ENCODE measurements at regions not wholly inside any gene's neighbourhood (a gene's known extent, or its start where the extent isn't known, plus 50 kb on each side); places are given as distances from the start of the nearest gene placed in this dataset.

- TF ChIP-seq PATZ1 (CRISPR knock-in tag; IDR thresholded peaks at IDR 0.05; ENCODE audit: borderline replicate concordance), result no peak
- no peak for TF ChIP-seq SNAI2 (CRISPR knock-in tag; IDR thresholded peaks at IDR 0.05)
- TF ChIP-seq TCF4 (CRISPR knock-in tag; IDR thresholded peaks at IDR 0.05; ENCODE audit: borderline replicate concordance), result no peak
- TF ChIP-seq ARNTL (CRISPR knock-in tag; IDR thresholded peaks at IDR 0.05; ENCODE audit: borderline replicate concordance, low read depth), result no peak
- no peak for TF ChIP-seq TOX (CRISPR knock-in tag; IDR thresholded peaks at IDR 0.05; ENCODE audit: borderline replicate concordance)
- no peak for TF ChIP-seq CSDC2 (CRISPR knock-in tag; IDR thresholded peaks at IDR 0.05)
- no peak for TF ChIP-seq ZFP30 (CRISPR knock-in tag; IDR thresholded peaks at IDR 0.05)
- TF ChIP-seq TSHZ2 (CRISPR knock-in tag; IDR thresholded peaks at IDR 0.05), result no peak
- TF ChIP-seq CREB5 (CRISPR knock-in tag; IDR thresholded peaks at IDR 0.05; ENCODE audit: low read depth), result no peak
- no peak for TF ChIP-seq OSR1 (CRISPR knock-in tag; IDR thresholded peaks at IDR 0.05)
- no peak for TF ChIP-seq ISL1 (CRISPR knock-in tag; IDR thresholded peaks at IDR 0.05)
- no peak for TF ChIP-seq POU6F1 (CRISPR knock-in tag; IDR thresholded peaks at IDR 0.05; ENCODE audit: borderline replicate concordance, low read depth)
- TF ChIP-seq ZFP3 (CRISPR knock-in tag; IDR thresholded peaks at IDR 0.05), result no peak
These were observed 209.1 kb downstream of the CMPK2 start for GRCh38 chr2:6656633-6657032.

All from SK-N-SH treated with all-trans-retinoic acid at 6 μM for 48 hours (cell line).